ENCODE measurements at regions not wholly inside any gene's neighbourhood (a gene's known extent, or its start where the extent isn't known, plus 50 kb on each side); places are given as distances from the start of the nearest gene placed in this dataset.

GRCh38 chr1:30327370-30328099 is 395.9 kb downstream of the MATN1 start:
- FAIRE-seq, result no peak

DNA sequence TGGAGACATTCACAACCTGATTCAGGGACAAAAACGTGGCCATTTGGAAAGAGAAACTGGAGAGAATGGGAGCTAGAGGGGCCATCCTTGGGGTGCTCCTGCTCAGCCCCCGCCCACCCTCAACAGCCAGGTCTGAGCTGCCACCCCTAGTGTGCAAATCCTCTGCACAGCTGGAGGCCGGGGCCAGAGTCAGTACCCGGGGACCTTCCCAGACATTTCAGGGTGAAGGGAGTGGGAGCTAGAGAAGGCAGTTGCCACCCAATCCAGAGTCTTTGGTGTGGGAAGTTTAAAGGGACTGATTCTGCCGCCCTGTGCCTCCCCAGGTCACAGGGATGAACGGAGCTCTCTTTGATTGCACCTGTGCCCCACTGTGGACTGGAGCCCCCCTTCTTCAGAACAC is 397.4 kb downstream of the MATN1 start:
- no peak for TF ChIP-seq CTCF (IDR thresholded peaks at IDR 0.05; ENCODE audit: insufficient read depth, missing control alignments)
- no peak for DNase-seq (ENCODE audit: insufficient read length, low spot score)
- FAIRE-seq, result no peak

More at GRCh38 chr1:30327370-30328099, 395.9 kb downstream of the MATN1 start:
- no peak for TF ChIP-seq CTCF (IDR thresholded peaks at IDR 0.05; ENCODE audit: insufficient read depth, missing control alignments)
- DNase-seq (ENCODE audit: insufficient read length, low spot score), result no peak

GRCh38 chr1:30325085-30325935 is 398.1 kb downstream of the MATN1 start:
- no peak for TF ChIP-seq CTCF (IDR thresholded peaks at IDR 0.05; ENCODE audit: insufficient read depth, missing control alignments)
- FAIRE-seq (no peak), DNase-seq (ENCODE audit: insufficient read length, low spot score) (no peak)

GRCh38 chr1:30324251-30325084 is 398.9 kb downstream of the MATN1 start:
- DNase-seq (ENCODE audit: insufficient read length, low spot score) (no peak), FAIRE-seq (no peak)
- no peak for TF ChIP-seq CTCF (IDR thresholded peaks at IDR 0.05; ENCODE audit: insufficient read depth, missing control alignments)

DNA sequence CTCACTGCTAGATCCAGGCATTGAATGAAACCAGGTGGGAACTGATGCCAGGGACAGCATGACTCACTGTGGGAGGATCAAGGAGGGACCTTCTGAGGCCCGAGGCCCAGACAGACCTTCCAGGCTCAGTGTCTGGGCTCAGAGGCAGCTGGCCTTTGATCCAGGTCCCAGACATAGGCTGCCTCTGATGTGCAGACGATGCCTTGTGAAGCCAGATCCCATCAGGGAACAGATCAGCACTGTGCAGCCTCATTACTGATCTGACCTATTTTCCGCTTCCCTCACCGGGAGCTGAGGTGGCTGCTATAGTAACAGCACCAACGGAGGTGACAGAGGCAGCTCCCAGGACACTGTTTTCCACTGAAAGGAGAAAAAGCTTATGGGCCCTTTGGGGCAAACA is 399.5 kb downstream of the MATN1 start:
- no peak for TF ChIP-seq CTCF (IDR thresholded peaks at IDR 0.05; ENCODE audit: insufficient read depth, missing control alignments)
- no peak for DNase-seq (ENCODE audit: insufficient read length, low spot score)
- no peak for FAIRE-seq

DNA sequence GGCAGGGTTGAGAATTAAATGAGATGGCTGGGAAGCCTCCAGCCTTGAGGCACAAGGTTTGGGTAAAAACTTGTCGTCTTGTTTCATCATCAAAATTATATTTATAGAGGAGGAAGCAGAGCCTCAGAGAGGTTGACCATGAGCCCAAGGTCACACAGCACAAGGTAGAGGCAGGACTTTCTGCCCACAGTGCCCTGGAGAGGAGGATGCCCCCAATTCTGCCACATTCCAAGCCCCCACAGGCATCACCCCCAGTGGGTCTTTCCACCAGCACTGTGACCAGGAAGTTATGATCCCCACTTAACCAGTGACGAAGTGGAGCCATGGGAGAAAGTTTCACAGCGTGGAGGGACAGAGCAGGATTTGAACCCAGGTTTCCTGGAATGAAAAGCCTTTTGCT is 400.0 kb downstream of the MATN1 start:
- no peak for DNase-seq (ENCODE audit: insufficient read length, low spot score)
- no peak for TF ChIP-seq CTCF (IDR thresholded peaks at IDR 0.05; ENCODE audit: insufficient read depth, missing control alignments)
- no peak for FAIRE-seq

All from D721Med (cell line).